ENCODE measurements at regions not wholly inside any gene's neighbourhood (a gene's known extent, or its start where the extent isn't known, plus 50 kb on each side); places are given as distances from the start of the nearest gene placed in this dataset.

DNA sequence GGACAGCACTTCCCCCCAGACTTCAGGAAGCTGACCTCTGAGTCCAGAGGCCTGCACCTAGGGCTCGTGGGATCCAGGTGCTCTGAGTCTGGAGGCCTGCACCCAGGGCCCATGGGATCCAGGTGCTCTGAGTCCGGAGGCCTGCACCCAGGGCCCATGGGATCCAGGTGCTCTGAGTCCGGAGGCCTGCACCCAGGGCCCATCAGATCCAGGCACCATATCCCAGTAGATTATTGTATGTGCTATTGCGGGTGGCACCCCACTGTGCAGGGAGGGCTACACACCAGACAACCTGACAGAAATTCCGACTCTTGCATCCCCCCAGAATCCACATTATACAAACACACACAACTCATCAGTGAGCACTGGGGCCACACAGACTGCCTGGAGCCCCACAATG lies 515.2 kb downstream of the EIPR1 start:
- no peak for DNase-seq
- Histone ChIP-seq H3K27ac (no peak overlapping the region), H3K4me3 (no peak overlapping the region), H3K4me1 (no peaks in the 10 kb centered on the region), H3K9me3 (no peaks in the 10 kb centered on the region), H3K36me3 (no peaks in the 10 kb centered on the region), H3K27me3 (no peaks in the 10 kb centered on the region)
- in situ Hi-C loops (cut with MboI; ENCODE audit: low pct_ligation_motif_present in 1 of 4, low pct_unique_long_range_greater_than_20kb in 1 of 4, low sequenced_read_pairs in 3 of 4) (no loop called here), intact Hi-C loops (cut with DNase I; ENCODE audit: low total_unique reads) (loop anchor here (5.0 kb wide), 1 partner anchor 1245 kb away; no protein-coding TSS in a partner anchor)
- 69% methylated on average over 5 of the region's 5 CpGs; no CpG with 5 or more reads in 1 of the 2 donors for WGBS, 2 donors (ENCODE audit: low coverage in 1 of 2)
- TF ChIP-seq, protein P1, sequence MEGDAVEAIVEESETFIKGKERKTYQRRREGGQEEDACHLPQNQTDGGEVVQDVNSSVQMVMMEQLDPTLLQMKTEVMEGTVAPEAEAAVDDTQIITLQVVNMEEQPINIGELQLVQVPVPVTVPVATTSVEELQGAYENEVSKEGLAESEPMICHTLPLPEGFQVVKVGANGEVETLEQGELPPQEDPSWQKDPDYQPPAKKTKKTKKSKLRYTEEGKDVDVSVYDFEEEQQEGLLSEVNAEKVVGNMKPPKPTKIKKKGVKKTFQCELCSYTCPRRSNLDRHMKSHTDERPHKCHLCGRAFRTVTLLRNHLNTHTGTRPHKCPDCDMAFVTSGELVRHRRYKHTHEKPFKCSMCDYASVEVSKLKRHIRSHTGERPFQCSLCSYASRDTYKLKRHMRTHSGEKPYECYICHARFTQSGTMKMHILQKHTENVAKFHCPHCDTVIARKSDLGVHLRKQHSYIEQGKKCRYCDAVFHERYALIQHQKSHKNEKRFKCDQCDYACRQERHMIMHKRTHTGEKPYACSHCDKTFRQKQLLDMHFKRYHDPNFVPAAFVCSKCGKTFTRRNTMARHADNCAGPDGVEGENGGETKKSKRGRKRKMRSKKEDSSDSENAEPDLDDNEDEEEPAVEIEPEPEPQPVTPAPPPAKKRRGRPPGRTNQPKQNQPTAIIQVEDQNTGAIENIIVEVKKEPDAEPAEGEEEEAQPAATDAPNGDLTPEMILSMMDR (IDR thresholded peaks at IDR 0.05), result no peak
- TF ChIP-seq POLR2AphosphoS5 (IDR thresholded peaks at IDR 0.05) (no peak), POLR2A (IDR thresholded peaks at IDR 0.05) (no peak), EP300 (IDR thresholded peaks at IDR 0.05; ENCODE audit: low read depth) (no peak)

DNA sequence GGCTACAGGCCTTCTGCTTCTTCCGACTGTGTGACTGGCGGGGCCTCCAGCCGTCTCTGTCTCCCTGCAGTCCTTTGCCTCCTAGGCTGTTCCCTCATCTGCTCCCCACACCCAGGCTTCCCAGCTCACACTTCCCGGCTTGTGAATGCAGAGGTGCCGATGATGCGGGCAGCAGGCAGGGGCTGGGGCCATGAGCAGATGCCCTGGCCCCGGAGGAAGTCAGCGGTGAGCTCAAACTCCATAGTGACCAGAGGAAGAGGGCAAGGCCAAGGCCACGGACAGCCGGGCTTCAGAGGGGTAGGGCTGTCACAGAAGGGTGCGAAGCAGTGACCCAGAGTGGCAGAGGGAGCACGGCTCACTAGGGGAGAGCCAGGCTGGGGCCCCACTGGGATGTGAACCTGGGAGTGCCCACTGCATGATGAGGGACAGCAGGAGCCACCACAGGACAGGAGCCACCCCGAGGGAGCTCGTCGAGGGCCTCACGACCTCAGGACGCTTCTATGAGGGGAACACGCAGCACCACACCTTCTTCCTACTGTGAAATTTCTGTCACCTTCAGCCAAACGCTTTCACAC lies 515.9 kb downstream of the EIPR1 start:
- intact Hi-C loops (cut with DNase I; ENCODE audit: low total_unique reads) (loop anchor here (5.0 kb wide), 1 partner anchor 1244 kb away; no protein-coding TSS in a partner anchor), in situ Hi-C loops (cut with MboI; ENCODE audit: low pct_ligation_motif_present in 1 of 4, low pct_unique_long_range_greater_than_20kb in 1 of 4, low sequenced_read_pairs in 3 of 4) (no loop called here)
- 93% methylated on average over 19 of the region's 19 CpGs; no CpG with 5 or more reads in 1 of the 2 donors for WGBS, 2 donors (ENCODE audit: low coverage in 1 of 2)
- Histone ChIP-seq H3K4me1 (no peaks in the 10 kb centered on the region), H3K27me3 (no peaks in the 10 kb centered on the region), H3K36me3 (no peaks in the 10 kb centered on the region), H3K4me3 (no peak overlapping the region), H3K9me3 (no peaks in the 10 kb centered on the region), H3K27ac (no peak overlapping the region)
- no peak for DNase-seq
- TF ChIP-seq, protein P1 (IDR thresholded peaks at IDR 0.05), result no peak
- TF ChIP-seq POLR2A (IDR thresholded peaks at IDR 0.05), result no peak

DNA sequence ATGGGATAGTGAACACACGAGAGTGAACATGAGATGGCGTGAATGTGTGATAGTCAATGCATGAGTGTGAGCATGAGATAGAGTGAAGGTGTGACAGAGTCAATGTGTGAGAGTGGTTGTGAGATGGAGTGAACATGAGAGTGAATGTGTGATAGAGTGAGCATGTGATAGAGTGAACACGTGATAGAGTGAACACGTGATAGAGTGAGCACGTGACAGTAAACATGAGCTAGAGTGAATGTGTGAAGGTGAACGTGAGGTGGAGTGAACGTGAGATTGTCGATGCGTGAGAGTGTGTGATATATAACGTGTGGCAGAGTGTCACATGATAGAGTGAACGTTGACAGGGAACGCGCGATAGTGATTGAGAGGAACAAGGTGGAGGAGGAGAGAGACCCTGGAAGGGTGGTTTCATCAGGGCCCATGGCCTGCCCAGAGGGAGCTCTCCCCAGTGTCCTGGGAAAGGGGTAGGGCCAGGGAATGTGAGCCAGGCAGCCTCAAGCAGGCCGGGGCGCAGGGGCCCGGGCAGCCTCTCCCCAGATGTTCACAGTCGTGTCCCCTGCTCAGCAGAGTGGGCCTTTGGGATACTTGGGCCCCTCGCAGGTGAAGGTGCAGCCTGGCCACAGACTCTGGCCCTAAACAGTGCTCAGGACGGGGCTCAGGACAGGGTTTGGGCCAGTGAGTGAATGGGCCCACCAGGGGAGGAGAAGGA lies 516.9 kb downstream of the EIPR1 start:
- no peaks in the 10 kb centered on the region for H3K27me3 ChIP-seq
- WGBS, 2 donors (ENCODE audit: low coverage in 1 of 2), result 81 to 96% methylated on average over 10 to 20 of the region's 20 CpGs
- intact Hi-C loops (cut with DNase I; ENCODE audit: low total_unique reads) (loop anchor here (5.0 kb wide), 1 partner anchor 1243 kb away; no protein-coding TSS in a partner anchor), in situ Hi-C loops (cut with MboI; ENCODE audit: low pct_ligation_motif_present in 1 of 4, low pct_unique_long_range_greater_than_20kb in 1 of 4, low sequenced_read_pairs in 3 of 4) (no loop called here)
- H3K36me3 ChIP-seq, result no peaks in the 10 kb centered on the region
- no peaks in the 10 kb centered on the region for H3K4me1 ChIP-seq
- H3K4me3 ChIP-seq, result no peak overlapping the region
- no peaks in the 10 kb centered on the region for H3K9me3 ChIP-seq
- TF ChIP-seq POLR2A (IDR thresholded peaks at IDR 0.05), result no peak
- no peak for TF ChIP-seq POLR2AphosphoS5 (IDR thresholded peaks at IDR 0.05)
- TF ChIP-seq, protein P1 (IDR thresholded peaks at IDR 0.05), result no peak
- no peak for TF ChIP-seq EP300 (IDR thresholded peaks at IDR 0.05; ENCODE audit: low read depth)
- H3K27ac ChIP-seq, result no peak overlapping the region
- no peak for DNase-seq

DNA sequence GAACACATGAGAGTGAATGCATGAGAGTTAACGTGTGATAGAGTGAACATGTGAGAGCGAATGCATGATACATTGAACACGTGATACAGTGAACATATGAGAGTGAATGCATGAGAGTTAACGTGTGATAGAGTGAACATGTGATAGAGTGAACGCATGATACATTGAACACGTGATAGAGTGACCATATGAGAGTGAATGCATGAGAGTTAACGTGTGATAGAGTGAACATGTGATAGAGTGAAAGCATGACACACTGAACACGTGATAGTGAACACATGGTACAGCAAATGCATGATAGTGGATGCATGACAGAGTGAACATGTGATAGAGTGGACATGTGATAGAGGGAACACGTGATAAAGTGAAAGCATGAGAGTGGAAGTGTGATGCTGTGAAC lies 517.9 kb downstream of the EIPR1 start:
- WGBS, 2 donors (ENCODE audit: low coverage in 1 of 2), result 76 to 85% methylated on average over 9 of the region's 9 CpGs
- H3K27me3 ChIP-seq, result no peaks in the 10 kb centered on the region
- no peaks in the 10 kb centered on the region for H3K9me3 ChIP-seq
- intact Hi-C loops (cut with DNase I; ENCODE audit: low total_unique reads) (loop anchor here (5.0 kb wide), 1 partner anchor 1242 kb away; no protein-coding TSS in a partner anchor), in situ Hi-C loops (cut with MboI; ENCODE audit: low pct_ligation_motif_present in 1 of 4, low pct_unique_long_range_greater_than_20kb in 1 of 4, low sequenced_read_pairs in 3 of 4) (no loop called here)
- TF ChIP-seq, protein P1 (IDR thresholded peaks at IDR 0.05), result no peak
- TF ChIP-seq POLR2AphosphoS5 (IDR thresholded peaks at IDR 0.05) (no peak), EP300 (IDR thresholded peaks at IDR 0.05; ENCODE audit: low read depth) (no peak), POLR2A (IDR thresholded peaks at IDR 0.05) (no peak)
- no peaks in the 10 kb centered on the region for H3K4me1 ChIP-seq
- no peak overlapping the region for H3K27ac ChIP-seq
- H3K4me3 ChIP-seq, result no peak overlapping the region
- H3K36me3 ChIP-seq, result no peaks in the 10 kb centered on the region
- DNase-seq, result no peak
